Naive thymus-derived CD4-positive, alpha-beta T cell (primary cell): ENCODE measurements at regions not wholly inside any gene's neighbourhood (a gene's known extent, or its start where the extent isn't known, plus 50 kb on each side); places are given as distances from the start of the nearest gene placed in this dataset.

Experiments
- ATAC-seq: fragments of 150-1000 bp; cut with Tn5 transposase; 2 replicates; pipeline ENCODE4 v1.10.0; 2021; ENCODE audit warnings: mild to moderate bottlenecking, moderate library complexity
- CTCF ChIA-PET: fragments of 350-600 bp; sonication (Branson Sonifier 250); formaldehyde crosslinking; loops from one replicate; lab custom pipeline; 2021; ENCODE audit warnings: antibody characterized with exemption; lab: Charles Lee
- POLR2A ChIA-PET: fragments of 350-600 bp; sonication (Branson Sonifier 250); formaldehyde crosslinking; loops from one replicate; lab custom pipeline; 2021; ENCODE audit warnings: antibody characterized with exemption, inconsistent platforms; lab: Charles Lee
- DNase-seq, 9 donors: peaks; one replicate each; pipeline versions ENCODE4 v3.0.0 to v3.0.0-alpha.2; 2020 to 2022; ENCODE audit warnings: mixed read lengths in 1 of 9
- H3K27ac ChIP-seq: one replicate; pipeline ENCODE4 v1.7.0; 2013; ENCODE audit warnings: mild to moderate bottlenecking, low read depth, low read length, moderate library complexity
- H3K27me3 ChIP-seq, 2 donors: one replicate each; pipeline ENCODE4 v1.7.0; 2013; ENCODE audit warnings: low read length in 2 of 2, mild to moderate bottlenecking in 2 of 2, moderate library complexity in 2 of 2; ENCODE audit not compliant: control insufficient read depth in 2 of 2, insufficient read depth in 2 of 2
- H3K36me3 ChIP-seq, 3 experiments: 1 replicate in 2 of 3; 2 replicates in 1 of 3; pipeline ENCODE4 v1.7.0; 2013; ENCODE audit warnings: low read length in 3 of 3, mild to moderate bottlenecking in 3 of 3, moderate library complexity in 1 of 3; ENCODE audit not compliant: insufficient read depth in 3 of 3, control insufficient read depth in 2 of 3
- H3K4me1 ChIP-seq, 2 donors: one replicate each; pipeline ENCODE4 v1.7.0; 2013; ENCODE audit warnings: low read length in 2 of 2, mild to moderate bottlenecking in 2 of 2, moderate library complexity in 1 of 2; ENCODE audit not compliant: control insufficient read depth in 2 of 2, insufficient read depth in 2 of 2
- H3K4me3 ChIP-seq: 2 replicates; pipeline ENCODE4 v1.7.0; 2013; ENCODE audit warnings: mild to moderate bottlenecking, low read length
- H3K9me3 ChIP-seq, 3 experiments: 1 replicate in 2 of 3; 2 replicates in 1 of 3; pipeline ENCODE4 v1.7.0; 2013; ENCODE audit warnings: low read length in 3 of 3; ENCODE audit not compliant: control insufficient read depth in 2 of 3
- H3K27ac Mint-ChIP-seq, 9 donors: one replicate each; pipeline ENCODE4 v1.8.0; 2020 to 2022; ENCODE audit warnings: mixed read lengths in 9 of 9, mild to moderate bottlenecking in 8 of 9, moderate library complexity in 5 of 9, inconsistent platforms in 2 of 9
- H3K27me3 Mint-ChIP-seq, 5 donors: one replicate each; pipeline ENCODE4 v1.8.0; 2021 to 2022; ENCODE audit warnings: mixed read lengths in 5 of 5, mild to moderate bottlenecking in 1 of 5
- H3K36me3 Mint-ChIP-seq, 5 donors: one replicate each; pipeline ENCODE4 v1.8.0; 2020 to 2022; ENCODE audit warnings: mixed read lengths in 5 of 5, mild to moderate bottlenecking in 3 of 5, inconsistent platforms in 1 of 5
- H3K4me1 Mint-ChIP-seq, 7 donors: one replicate each; pipeline ENCODE4 v1.8.0; 2020 to 2022; ENCODE audit warnings: mixed read lengths in 7 of 7, mild to moderate bottlenecking in 3 of 7, inconsistent platforms in 1 of 7
- H3K4me3 Mint-ChIP-seq, 10 donors: one replicate each; pipeline ENCODE4 v1.8.0; 2020 to 2022; ENCODE audit warnings: mild to moderate bottlenecking in 10 of 10, mixed read lengths in 10 of 10, moderate library complexity in 6 of 10, inconsistent platforms in 2 of 10
- H3K9me3 Mint-ChIP-seq, 11 donors: one replicate each; pipeline ENCODE4 v1.8.0; 2020 to 2022; ENCODE audit warnings: mixed read lengths in 11 of 11, mild to moderate bottlenecking in 4 of 11, inconsistent platforms in 1 of 11, moderate library complexity in 1 of 11
- intact Hi-C, 2 donors: fragments of 100-400 bp; cut with micrococcal nuclease; formaldehyde crosslinking; loops; one replicate each; pipeline ENCODE4 v1.15.1; 2023

DNA sequence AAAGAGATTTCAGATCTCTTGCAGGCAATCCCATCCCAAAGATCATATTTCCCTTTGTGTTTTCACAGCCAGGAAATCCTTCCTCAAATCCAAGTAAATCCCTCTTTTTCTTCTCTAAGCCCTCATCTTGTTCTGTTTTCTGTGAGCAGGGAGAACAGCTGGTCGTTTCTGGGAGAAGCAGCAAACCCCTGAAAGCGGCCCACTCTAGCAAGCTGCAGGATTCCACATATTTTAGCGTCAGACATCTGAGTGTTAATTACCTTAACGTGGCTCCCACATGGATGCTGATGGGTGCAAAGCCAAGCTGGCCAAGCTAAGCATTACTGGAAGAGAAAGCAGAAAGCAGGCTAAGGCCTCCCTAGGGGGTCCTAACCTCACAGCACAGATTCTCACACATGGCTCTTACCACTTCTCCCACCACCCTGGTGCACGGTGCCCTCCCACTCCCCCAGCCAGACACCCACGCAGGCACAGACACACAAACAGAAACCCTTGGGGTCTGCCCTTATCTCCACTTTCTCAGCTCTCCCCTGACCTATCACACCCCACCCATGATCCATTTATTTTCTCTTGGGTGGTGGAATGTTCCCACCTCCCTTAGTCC, 551.0 kb upstream of the AUTS2 start:
- H3K36me3 Mint-ChIP-seq = peaks cover 0 to 4% (median 0%) of the 10 kb centered on the region in 5 donors
- Histone ChIP-seq H3K4me3 (no peak overlapping the region), H3K27ac (no peak overlapping the region), H3K36me3 (no peaks in the 10 kb centered on the region), H3K27me3 (no peaks in the 10 kb centered on the region), H3K9me3 (peaks cover 0 to 3% (median 0%) of the 10 kb centered on the region in 3 experiments), H3K4me1 (no peaks in the 10 kb centered on the region)
- H3K4me3 Mint-ChIP-seq = no peak overlapping the region
- peaks cover 0 to 6% (median 0%) of the 10 kb centered on the region in 5 donors for H3K27me3 Mint-ChIP-seq
- no peak overlapping the region for H3K27ac Mint-ChIP-seq
- CTCF ChIA-PET = no interaction called here
- POLR2A ChIA-PET = no interaction called here
- peaks cover 6 to 43% (median 24%) of the 10 kb centered on the region in 11 donors for H3K9me3 Mint-ChIP-seq
- ATAC-seq (no peak), DNase-seq (no peak)
- no peaks in the 10 kb centered on the region for H3K4me1 Mint-ChIP-seq
- intact Hi-C loops = no loop called here

DNA sequence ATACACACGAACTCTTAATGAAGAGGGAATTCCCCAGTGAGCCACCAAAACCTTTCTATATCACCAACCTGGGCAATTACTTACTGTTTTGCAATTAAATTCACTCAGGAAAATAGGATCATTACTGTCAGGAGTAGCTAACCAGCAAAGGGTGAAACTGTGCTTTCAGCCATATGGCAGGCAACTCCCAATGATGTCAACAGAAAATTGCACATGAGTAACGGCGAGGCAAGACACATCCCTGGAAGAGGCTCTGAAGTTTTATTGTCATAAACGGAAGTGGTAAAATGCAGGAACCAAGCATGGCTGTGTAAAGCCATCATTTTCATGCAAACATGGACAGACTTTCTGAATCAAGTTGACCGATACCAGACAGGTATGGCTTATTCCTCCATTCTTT, 548.9 kb upstream of the AUTS2 start:
- H3K27ac Mint-ChIP-seq = no peak overlapping the region
- intact Hi-C loops = no loop called here
- ATAC-seq (no peak), DNase-seq (no peak)
- no peaks in the 10 kb centered on the region for H3K27me3 ChIP-seq
- no peak overlapping the region for H3K4me3 ChIP-seq
- no peak overlapping the region for H3K4me3 Mint-ChIP-seq
- H3K4me1 ChIP-seq = no peaks in the 10 kb centered on the region
- no peaks in the 10 kb centered on the region for H3K36me3 ChIP-seq
- peaks cover 0 to 3% (median 0%) of the 10 kb centered on the region in 5 donors for H3K27me3 Mint-ChIP-seq
- CTCF ChIA-PET = interaction anchor here (0.6 kb wide), 1 partner anchor 9 kb away, joined by 3 read pairs; no protein-coding TSS in a partner anchor
- H3K36me3 Mint-ChIP-seq = peaks cover 0 to 4% (median 0%) of the 10 kb centered on the region in 5 donors
- H3K4me1 Mint-ChIP-seq = no peaks in the 10 kb centered on the region
- POLR2A ChIA-PET = no interaction called here
- no peaks in the 10 kb centered on the region for H3K9me3 ChIP-seq
- no peak overlapping the region for H3K27ac ChIP-seq
- peaks cover 0 to 34% (median 18%) of the 10 kb centered on the region in 11 donors for H3K9me3 Mint-ChIP-seq

GRCh38 chr7:69052447-69052846, 545.8 kb upstream of the AUTS2 start:
- Mint-ChIP-seq H3K4me1 (no peaks in the 10 kb centered on the region), H3K27me3 (peaks cover 0 to 2% (median 0%) of the 10 kb centered on the region in 5 donors), H3K9me3 (peaks cover 0 to 28% (median 11%) of the 10 kb centered on the region in 11 donors), H3K36me3 (peaks cover 0 to 4% (median 0%) of the 10 kb centered on the region in 5 donors), H3K4me3 (no peak overlapping the region), H3K27ac (no peak overlapping the region)
- Histone ChIP-seq H3K27me3 (no peaks in the 10 kb centered on the region), H3K9me3 (no peaks in the 10 kb centered on the region), H3K4me1 (no peaks in the 10 kb centered on the region), H3K27ac (no peak overlapping the region), H3K36me3 (no peaks in the 10 kb centered on the region), H3K4me3 (no peak overlapping the region)
- no peak for ATAC-seq
- intact Hi-C loops = no loop called here
- DNase-seq = no peak
- ChIA-PET CTCF (interaction anchor here (0.6 kb wide), 1 partner anchor 659 kb away, joined by 3 read pairs; no protein-coding TSS in a partner anchor), POLR2A (no interaction called here)

- Histone ChIP-seq H3K27ac (no peak overlapping the region), H3K9me3 (no peaks in the 10 kb centered on the region), H3K4me1 (no peaks in the 10 kb centered on the region), H3K36me3 (no peaks in the 10 kb centered on the region), H3K4me3 (no peak overlapping the region), H3K27me3 (no peaks in the 10 kb centered on the region)
- ATAC-seq = no peak
- ChIA-PET POLR2A (no interaction called here), CTCF (no interaction called here)
- intact Hi-C loops = no loop called here
- Mint-ChIP-seq H3K36me3 (peaks cover 0 to 3% (median 0%) of the 10 kb centered on the region in 5 donors), H3K9me3 (peaks cover 3 to 31% (median 10%) of the 10 kb centered on the region in 11 donors), H3K4me1 (no peaks in the 10 kb centered on the region), H3K27ac (no peak overlapping the region), H3K4me3 (no peak overlapping the region), H3K27me3 (peaks cover 0 to 4% (median 0%) of the 10 kb centered on the region in 5 donors)
- DNase-seq = no peak
Measured at GRCh38 chr7:69060516-69060915, 537.8 kb upstream of the AUTS2 start.

DNA sequence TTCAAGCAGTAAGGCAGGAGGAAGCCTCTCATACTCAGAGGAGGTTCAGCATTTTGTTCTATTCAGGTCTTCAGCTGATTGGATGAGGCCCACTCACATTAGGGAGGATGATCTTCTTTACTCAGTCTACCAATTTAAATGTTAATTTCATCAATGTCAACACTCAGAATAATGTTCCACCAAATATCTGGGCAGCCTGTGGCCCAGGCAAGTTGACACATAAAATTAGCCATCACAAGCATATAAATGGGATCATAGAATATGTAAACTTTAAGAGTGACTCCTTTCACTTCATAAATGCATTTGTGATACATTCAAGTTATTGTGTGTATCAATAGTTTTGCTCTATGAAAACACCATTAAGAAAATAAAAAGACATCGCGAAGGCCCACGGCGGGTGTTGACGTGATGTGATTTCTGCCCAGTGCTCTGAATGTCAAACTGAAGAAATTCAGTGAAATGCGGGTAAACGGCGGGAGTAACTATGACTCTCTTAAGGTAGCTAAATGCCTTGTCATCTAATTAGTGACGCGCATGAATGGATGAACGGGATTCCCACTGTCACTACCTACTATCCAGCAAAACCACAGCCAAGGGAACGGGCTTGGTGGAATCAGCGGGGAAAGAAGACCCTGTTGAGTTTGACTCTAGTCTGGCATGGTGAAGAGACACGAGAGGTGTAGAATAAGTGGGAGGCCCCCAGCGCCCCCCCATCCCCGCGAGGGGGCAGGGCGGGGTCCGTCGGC, 536.1 kb upstream of the AUTS2 start:
- H3K4me3 Mint-ChIP-seq = no peak overlapping the region
- no peak overlapping the region for H3K27ac Mint-ChIP-seq
- H3K27me3 Mint-ChIP-seq = peaks cover 0 to 4% (median 0%) of the 10 kb centered on the region in 5 donors
- peaks cover 0 to 3% (median 0%) of the 10 kb centered on the region in 5 donors for H3K36me3 Mint-ChIP-seq
- H3K27me3 ChIP-seq = no peaks in the 10 kb centered on the region
- ChIA-PET CTCF (no interaction called here), POLR2A (no interaction called here)
- peaks cover 3 to 35% (median 20%) of the 10 kb centered on the region in 11 donors for H3K9me3 Mint-ChIP-seq
- H3K4me1 Mint-ChIP-seq = no peaks in the 10 kb centered on the region
- no peak for ATAC-seq
- no peak overlapping the region for H3K4me3 ChIP-seq
- no peaks in the 10 kb centered on the region for H3K9me3 ChIP-seq
- H3K27ac ChIP-seq = no peak overlapping the region
- H3K4me1 ChIP-seq = no peaks in the 10 kb centered on the region
- intact Hi-C loops = no loop called here
- DNase-seq = no peak
- no peaks in the 10 kb centered on the region for H3K36me3 ChIP-seq

DNA sequence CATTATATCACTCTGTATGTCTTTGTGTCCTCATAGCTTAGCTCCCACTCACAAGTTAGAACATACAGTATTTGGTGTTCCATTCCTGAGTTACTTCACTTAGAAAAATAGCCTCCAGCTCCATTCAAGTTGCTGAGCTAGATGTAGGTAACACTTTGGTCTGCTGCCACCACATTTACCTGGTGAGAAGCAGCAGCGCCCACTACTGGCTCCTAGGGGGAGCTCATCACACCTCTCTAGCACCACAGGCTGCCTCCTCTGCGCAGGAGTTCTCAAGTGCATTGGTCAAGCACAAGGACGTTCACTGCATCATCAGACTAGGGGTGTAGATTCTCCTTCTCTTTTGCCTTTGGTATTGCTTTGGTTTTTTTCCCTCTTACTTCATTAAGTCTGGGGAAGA, 530.9 kb upstream of the AUTS2 start:
- Histone ChIP-seq H3K4me3 (no peak overlapping the region), H3K36me3 (no peaks in the 10 kb centered on the region), H3K27ac (no peak overlapping the region), H3K9me3 (no peaks in the 10 kb centered on the region), H3K27me3 (no peaks in the 10 kb centered on the region), H3K4me1 (no peaks in the 10 kb centered on the region)
- no peak for ATAC-seq
- Mint-ChIP-seq H3K4me1 (no peaks in the 10 kb centered on the region), H3K36me3 (peaks cover 0 to 10% (median 0%) of the 10 kb centered on the region in 5 donors), H3K4me3 (no peak overlapping the region), H3K27ac (no peak overlapping the region), H3K27me3 (peaks cover 0 to 6% (median 0%) of the 10 kb centered on the region in 5 donors), H3K9me3 (peaks cover 4 to 40% (median 18%) of the 10 kb centered on the region in 11 donors)
- CTCF ChIA-PET = no interaction called here
- POLR2A ChIA-PET = no interaction called here
- DNase-seq = no peak
- intact Hi-C loops = no loop called here
